Kidney epithelial cell (primary cell): ENCODE measurements at regions not wholly inside any gene's neighbourhood (a gene's known extent, or its start where the extent isn't known, plus 50 kb on each side); places are given as distances from the start of the nearest gene placed in this dataset.

Experiments
- DNase-seq: peaks from one replicate; pipeline ENCODE4 v3.0.0-alpha.2; 2010; ENCODE audit warnings: low read depth
- H3K27me3 ChIP-seq: 2 replicates; pipeline ENCODE4 v1.6.0; 2011; ENCODE audit warnings: low read length; ENCODE audit not compliant: control insufficient read depth, insufficient read depth
- H3K36me3 ChIP-seq: 2 replicates; pipeline ENCODE4 v1.5.1; 2011; ENCODE audit warnings: low read length; ENCODE audit not compliant: control insufficient read depth, insufficient read depth
- H3K4me3 ChIP-seq: 2 replicates; pipeline ENCODE4 v1.5.1; 2011; ENCODE audit warnings: low read depth, mild to moderate bottlenecking, control low read depth, low read length
- TF ChIP-seq, protein P1 (sequence below): IDR thresholded peaks from 2 replicates; pipeline ENCODE4 v1.5.1; 2011; ENCODE audit warnings: mild to moderate bottlenecking, moderate library complexity, low read length, control low read depth, inconsistent platforms; ENCODE audit not compliant: insufficient read depth, poor library complexity, severe bottlenecking

DNA sequence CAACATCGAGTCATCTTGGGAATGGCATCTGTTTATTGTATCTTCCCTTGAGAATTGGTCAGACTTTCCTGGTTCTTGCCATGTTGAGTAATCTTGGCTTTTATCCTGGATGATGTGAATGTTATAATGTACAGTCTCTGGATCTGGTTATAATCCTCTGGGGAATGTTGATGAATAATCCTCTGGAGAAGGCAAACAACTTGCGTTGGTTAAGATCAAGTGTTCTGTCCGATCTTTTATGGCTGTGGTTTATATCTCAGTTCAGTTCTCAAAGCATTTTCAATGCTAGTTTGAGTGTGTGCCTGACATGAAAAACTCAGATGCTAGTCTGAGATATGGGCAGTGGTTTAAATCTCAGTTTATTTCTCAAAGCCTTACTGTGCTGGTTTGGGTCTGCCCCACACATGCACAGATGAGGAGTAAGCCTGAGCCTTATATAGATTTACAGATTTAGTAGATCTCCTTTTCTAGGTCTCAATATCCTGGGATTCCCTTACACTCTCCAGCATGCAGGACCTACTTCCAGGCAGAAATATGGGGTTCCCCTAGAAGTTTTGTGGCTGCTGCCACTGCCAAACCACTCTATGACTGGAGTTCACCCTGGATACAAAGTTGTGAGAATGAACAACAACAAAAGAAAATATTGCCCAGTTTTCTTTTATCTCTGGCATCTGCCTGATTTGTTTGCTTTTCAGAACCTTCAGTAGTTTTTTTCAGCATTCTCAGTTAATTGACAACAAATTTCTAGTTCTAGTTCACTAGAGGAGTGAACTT lies 191.8 kb upstream of the MAN1A1 start:
- peak; percentile 71 for DNase-seq
- no peak overlapping the region for H3K4me3 ChIP-seq
- TF ChIP-seq, protein P1, sequence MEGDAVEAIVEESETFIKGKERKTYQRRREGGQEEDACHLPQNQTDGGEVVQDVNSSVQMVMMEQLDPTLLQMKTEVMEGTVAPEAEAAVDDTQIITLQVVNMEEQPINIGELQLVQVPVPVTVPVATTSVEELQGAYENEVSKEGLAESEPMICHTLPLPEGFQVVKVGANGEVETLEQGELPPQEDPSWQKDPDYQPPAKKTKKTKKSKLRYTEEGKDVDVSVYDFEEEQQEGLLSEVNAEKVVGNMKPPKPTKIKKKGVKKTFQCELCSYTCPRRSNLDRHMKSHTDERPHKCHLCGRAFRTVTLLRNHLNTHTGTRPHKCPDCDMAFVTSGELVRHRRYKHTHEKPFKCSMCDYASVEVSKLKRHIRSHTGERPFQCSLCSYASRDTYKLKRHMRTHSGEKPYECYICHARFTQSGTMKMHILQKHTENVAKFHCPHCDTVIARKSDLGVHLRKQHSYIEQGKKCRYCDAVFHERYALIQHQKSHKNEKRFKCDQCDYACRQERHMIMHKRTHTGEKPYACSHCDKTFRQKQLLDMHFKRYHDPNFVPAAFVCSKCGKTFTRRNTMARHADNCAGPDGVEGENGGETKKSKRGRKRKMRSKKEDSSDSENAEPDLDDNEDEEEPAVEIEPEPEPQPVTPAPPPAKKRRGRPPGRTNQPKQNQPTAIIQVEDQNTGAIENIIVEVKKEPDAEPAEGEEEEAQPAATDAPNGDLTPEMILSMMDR, result no peak

DNA sequence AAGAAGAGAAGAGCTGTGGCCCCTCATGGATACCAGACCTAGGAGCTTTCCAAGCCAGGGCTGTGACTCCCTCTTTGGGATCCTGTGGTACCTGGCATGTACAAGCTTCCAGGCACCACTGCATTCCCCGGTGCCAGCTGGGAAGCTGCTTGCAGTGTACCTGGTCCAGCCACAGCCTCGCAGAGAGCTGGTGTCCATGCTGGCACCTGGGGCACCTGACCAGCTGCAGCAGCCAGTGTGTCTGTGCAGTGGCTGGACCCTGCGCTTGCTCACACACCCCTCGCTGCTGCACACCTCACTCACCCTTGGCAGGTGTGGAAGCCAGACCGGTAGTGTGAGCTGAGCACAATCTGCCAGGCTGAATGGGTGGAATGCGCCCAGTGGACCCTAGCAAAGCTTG lies 190.9 kb upstream of the MAN1A1 start:
- no peak for DNase-seq
- Histone ChIP-seq H3K4me3 (no peak overlapping the region), H3K27me3 (no peaks in the 10 kb centered on the region), H3K36me3 (no peaks in the 10 kb centered on the region)
- TF ChIP-seq, protein P1, result no peak

More for the DNA sequence above, 191.8 kb upstream of the MAN1A1 start:
- H3K36me3 ChIP-seq, result no peaks in the 10 kb centered on the region
- no peaks in the 10 kb centered on the region for H3K27me3 ChIP-seq

DNA sequence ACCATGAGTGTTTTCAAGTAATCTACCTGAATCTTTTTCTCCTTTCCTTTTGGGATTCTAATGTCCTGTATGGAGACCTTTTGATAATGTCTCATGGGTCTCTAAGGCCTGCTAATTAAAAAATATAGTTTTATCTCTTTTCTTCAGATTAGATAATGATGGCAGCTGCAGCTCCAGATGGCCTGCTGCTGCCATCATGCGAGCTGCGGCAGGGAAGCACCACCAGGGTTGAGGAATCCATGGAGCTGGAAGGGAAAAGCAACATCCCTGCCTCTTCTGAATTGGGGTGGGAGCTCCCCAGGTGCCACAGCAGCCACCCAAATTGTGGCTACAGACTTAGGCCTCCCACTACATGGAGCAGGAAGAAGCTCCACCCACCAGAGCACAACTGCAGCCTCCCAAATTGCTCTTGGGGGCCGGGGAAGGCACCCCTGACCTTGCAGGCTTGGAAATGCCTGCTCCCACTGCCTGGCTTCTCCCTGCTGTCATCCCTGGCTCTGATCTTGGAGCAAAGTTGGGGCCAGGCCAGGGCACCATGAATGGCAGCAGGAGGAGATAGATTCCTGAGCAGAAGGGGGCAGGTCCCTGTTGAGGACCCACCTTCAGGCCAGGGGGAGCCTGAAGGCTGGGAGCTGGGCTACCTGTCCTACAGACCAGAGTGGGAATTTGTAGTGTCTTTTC lies 189.6 kb upstream of the MAN1A1 start:
- DNase-seq, result no peak
- TF ChIP-seq, protein P1, result no peak
- Histone ChIP-seq H3K27me3 (no peaks in the 10 kb centered on the region), H3K4me3 (no peak overlapping the region), H3K36me3 (no peaks in the 10 kb centered on the region)

DNA sequence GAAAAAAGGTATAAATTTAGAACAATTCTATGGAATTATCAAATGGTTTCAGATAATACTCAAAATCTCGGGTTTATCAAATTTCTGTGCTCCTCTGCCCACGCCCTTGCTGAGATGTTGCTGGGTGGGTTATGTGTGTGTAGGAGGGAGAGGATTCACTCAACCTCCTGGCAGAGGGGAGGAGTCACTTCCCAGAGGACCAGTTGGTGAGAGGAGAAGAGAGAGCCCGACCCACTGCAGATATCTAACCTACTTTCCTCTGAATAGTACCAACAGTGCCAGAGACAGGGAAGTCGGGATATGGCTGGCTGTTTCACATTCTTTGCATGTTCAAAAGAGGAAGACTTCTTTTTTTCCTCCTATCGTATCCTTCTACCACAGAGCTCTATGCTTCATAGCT lies 187.1 kb upstream of the MAN1A1 start:
- H3K36me3 ChIP-seq, result no peaks in the 10 kb centered on the region
- H3K27me3 ChIP-seq, result no peaks in the 10 kb centered on the region
- DNase-seq, result no peak
- H3K4me3 ChIP-seq, result no peak overlapping the region
- TF ChIP-seq, protein P1, result no peak

DNA sequence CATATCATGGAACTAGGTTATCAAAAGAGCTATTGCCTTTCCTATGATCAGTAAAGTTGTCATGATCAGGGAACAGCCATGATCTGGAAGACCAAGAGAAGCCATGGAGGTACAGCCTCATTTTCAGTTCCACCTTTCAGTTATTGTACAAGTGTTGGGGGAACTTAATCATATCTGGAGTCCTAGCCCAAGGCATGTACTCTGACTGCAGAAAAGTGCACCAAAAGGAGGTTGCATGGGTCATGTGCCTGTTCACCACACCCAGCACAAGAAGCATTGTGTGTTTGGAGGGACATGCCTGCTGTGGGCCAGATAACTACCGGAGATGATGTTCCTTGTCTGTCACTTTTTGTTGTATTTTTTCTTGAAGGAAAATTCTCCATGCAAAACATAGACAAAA lies 185.8 kb upstream of the MAN1A1 start:
- no peak for DNase-seq
- H3K4me3 ChIP-seq, result no peak overlapping the region

More for the DNA sequence above, 185.8 kb upstream of the MAN1A1 start:
- Histone ChIP-seq H3K36me3 (no peaks in the 10 kb centered on the region), H3K27me3 (no peaks in the 10 kb centered on the region)
- TF ChIP-seq, protein P1, result no peak
